ENCODE measurements at regions not wholly inside any gene's neighbourhood (a gene's known extent, or its start where the extent isn't known, plus 50 kb on each side); places are given as distances from the start of the nearest gene placed in this dataset.

DNA sequence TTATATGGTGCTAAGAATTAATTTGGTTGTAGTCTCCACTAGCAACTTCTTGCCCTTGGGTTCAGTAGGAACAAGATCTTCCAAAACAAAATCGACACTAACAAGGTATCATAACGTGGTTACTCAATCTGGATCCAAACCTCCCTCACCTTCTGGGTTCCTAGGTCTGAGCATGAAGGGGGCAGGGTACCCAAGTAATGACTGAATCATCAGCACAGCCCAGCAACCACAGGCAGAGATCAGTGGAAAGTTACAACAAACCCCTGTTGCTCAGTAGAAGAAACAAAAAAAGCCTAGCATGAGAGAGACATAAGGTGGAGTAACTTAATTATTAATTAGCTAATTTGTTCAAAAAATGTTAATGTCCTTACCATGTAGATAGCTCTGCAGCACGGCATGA is 221.4 kb downstream of the BLID start:
- no peak overlapping the region for H3K4me3 ChIP-seq (ENCODE audit: control insufficient read depth, low read depth, low read length)
- DNase-seq (ENCODE audit: low read depth) = peak; percentile 59
- TF ChIP-seq, protein P1, sequence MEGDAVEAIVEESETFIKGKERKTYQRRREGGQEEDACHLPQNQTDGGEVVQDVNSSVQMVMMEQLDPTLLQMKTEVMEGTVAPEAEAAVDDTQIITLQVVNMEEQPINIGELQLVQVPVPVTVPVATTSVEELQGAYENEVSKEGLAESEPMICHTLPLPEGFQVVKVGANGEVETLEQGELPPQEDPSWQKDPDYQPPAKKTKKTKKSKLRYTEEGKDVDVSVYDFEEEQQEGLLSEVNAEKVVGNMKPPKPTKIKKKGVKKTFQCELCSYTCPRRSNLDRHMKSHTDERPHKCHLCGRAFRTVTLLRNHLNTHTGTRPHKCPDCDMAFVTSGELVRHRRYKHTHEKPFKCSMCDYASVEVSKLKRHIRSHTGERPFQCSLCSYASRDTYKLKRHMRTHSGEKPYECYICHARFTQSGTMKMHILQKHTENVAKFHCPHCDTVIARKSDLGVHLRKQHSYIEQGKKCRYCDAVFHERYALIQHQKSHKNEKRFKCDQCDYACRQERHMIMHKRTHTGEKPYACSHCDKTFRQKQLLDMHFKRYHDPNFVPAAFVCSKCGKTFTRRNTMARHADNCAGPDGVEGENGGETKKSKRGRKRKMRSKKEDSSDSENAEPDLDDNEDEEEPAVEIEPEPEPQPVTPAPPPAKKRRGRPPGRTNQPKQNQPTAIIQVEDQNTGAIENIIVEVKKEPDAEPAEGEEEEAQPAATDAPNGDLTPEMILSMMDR (conservative IDR thresholded peaks at IDR 0.05; ENCODE audit: control insufficient read depth, insufficient read depth, low read depth, low read length) = no peak

DNA sequence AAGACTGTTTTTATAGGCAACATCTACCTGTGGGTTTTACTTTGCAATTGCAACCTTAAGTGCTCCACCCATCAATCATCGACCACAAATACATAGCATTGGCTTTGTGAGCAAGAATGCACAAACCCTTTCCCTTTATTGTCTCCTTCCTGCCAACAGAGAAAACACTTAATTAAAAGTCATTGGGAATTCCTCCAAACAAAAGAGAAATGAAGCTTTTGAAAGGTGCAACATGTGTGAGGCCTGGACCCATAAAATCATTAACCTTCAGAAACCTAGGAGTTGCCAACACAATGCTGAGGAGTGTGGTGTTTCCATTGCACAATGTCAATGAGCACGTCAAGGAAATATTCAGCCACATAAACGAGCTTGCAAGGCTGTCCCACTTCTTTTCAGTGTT is 223.2 kb downstream of the BLID start:
- no peak overlapping the region for H3K4me3 ChIP-seq (ENCODE audit: control insufficient read depth, low read depth, low read length)
- TF ChIP-seq, protein P1 (conservative IDR thresholded peaks at IDR 0.05; ENCODE audit: control insufficient read depth, insufficient read depth, low read depth, low read length) = no peak
- peak; percentile 56 for DNase-seq (ENCODE audit: low read depth)

DNA sequence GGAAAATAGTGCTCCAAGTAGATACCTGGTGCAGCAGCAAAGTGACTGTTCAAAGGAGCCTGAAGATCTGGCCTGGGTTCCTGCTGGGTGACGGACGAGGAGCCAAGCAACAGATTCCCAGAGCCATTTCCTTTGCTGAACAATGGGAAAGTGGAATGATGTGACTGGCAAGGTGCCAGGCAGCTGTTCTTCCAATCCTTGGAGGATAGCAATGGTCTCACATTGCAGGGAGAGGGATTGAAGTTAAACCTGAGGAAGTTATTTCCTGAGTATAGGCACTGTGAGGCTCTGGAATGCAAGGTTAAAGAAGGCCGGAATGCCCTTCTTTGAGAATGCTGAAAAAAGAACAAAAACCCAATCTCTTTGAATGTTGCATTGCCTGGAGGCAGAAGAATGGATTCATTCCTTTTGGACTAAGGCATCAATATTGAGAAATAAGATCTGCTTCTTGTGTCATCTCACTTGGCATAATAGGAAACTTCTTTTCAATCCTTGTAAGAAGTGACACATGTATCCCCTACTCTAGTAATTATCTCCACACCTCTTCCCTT is 223.8 kb downstream of the BLID start:
- peak; percentile 70 for DNase-seq (ENCODE audit: low read depth)
- TF ChIP-seq, protein P1 (conservative IDR thresholded peaks at IDR 0.05; ENCODE audit: control insufficient read depth, insufficient read depth, low read depth, low read length) = no peak
- no peak overlapping the region for H3K4me3 ChIP-seq (ENCODE audit: control insufficient read depth, low read depth, low read length)

DNA sequence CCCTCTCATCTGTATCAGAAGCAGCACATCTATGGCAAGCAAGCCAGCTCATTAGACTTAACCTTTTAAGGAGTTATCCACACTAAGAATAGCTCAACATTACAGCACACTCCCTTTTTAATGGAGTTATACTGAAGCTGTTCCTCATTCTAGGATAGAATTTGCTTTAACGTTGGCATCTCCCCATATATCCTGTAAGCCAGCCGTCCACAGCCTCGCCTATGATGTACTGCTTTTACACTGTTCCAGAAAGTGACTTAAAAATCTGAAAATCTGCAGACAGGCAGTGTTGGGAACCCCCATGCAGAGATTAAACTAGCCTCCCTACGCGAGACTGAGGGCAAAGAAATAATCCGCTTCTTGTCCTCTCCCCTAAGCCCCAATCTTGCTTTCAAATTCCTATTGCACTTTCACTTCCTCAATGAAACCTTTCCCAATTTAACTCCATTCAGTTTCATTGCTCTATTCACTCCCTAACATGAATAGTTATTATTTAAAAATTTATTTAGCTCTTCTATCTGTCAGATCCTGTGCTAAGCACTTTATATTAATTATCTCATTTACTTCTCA is 225.0 kb downstream of the BLID start:
- DNase-seq (ENCODE audit: low read depth) = no peak
- TF ChIP-seq, protein P1 (conservative IDR thresholded peaks at IDR 0.05; ENCODE audit: control insufficient read depth, insufficient read depth, low read depth, low read length) = no peak
- no peak overlapping the region for H3K4me3 ChIP-seq (ENCODE audit: control insufficient read depth, low read depth, low read length)

DNA sequence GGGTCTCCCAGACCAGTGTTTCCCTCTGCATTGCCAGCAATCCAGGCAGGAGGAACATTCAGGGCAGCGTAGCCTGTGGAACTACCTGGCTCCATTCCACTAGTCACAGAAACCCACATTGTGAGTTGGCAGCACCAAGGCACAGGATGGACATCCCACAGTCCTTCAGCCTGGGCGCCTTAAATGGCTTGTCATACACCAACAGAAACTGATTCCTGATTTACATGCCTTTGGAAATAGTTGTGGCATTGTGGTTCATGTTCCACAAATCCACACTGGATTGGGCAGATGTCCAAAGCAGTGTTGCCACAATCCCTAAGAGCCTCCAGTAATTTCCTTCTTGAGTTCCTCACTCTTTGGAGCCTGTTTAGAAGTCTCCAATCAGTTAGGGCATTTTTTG is 225.6 kb downstream of the BLID start:
- peak; percentile 85 for DNase-seq (ENCODE audit: low read depth)
- TF ChIP-seq, protein P1 (conservative IDR thresholded peaks at IDR 0.05; ENCODE audit: control insufficient read depth, insufficient read depth, low read depth, low read length) = no peak
- no peak overlapping the region for H3K4me3 ChIP-seq (ENCODE audit: control insufficient read depth, low read depth, low read length)

DNA sequence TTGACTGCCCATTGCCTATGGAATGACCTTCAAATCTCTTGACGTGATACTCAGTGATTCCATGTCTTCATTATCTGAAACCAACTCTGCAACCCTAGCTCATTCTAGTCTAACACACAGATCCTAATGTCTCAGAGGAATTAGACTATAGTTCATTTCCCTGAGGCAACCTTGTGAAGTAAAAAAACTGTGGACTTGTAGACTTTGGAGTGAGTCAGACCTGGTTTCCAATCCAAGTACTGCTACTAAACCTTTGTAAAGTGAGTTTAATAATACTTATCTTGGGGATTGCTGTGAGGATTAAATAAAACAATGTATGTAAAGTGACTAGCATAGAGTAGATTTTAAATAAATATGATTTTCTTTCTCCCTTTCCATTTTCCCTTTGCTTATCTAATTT is 226.1 kb downstream of the BLID start:
- peak; percentile 82 for DNase-seq (ENCODE audit: low read depth)
- TF ChIP-seq, protein P1 (conservative IDR thresholded peaks at IDR 0.05; ENCODE audit: control insufficient read depth, insufficient read depth, low read depth, low read length) = no peak
- no peak overlapping the region for H3K4me3 ChIP-seq (ENCODE audit: control insufficient read depth, low read depth, low read length)

Measured in fibroblast of mammary gland (primary cell).